Testis (tissue), 2 donors: ENCODE measurements at regions not wholly inside any gene's neighbourhood (a gene's known extent, or its start where the extent isn't known, plus 50 kb on each side); places are given as distances from the start of the nearest gene placed in this dataset.

ENCODE experiments used
- CTCF ChIP-seq, 3 experiments: fragments of 450-650 bp in 2 of 3; fragments of 200-600 bp in 1 of 3; sonication (generic) in 1 of 3; IDR thresholded peaks; one replicate each; pipeline ENCODE4 v1.5.1; 2016 to 2019; ENCODE audit warnings: antibody characterized with exemption in 3 of 3, mild to moderate bottlenecking in 2 of 3, moderate library complexity in 1 of 3
- POLR2A ChIP-seq: fragments of 450-650 bp; IDR thresholded peaks from one replicate; pipeline ENCODE4 v1.6.1; 2017; ENCODE audit warnings: antibody characterized with exemption, mild to moderate bottlenecking, moderate library complexity

- TF ChIP-seq POLR2A (no peak), CTCF (IDR thresholded peaks at IDR 0.05) (no peak)
Measured at GRCh38 chr11:90803831-90804230, 581.0 kb upstream of the CHORDC1 start.
